Right renal pelvis (tissue), 4 donors: ENCODE measurements at regions not wholly inside any gene's neighbourhood (a gene's known extent, or its start where the extent isn't known, plus 50 kb on each side); places are given as distances from the start of the nearest gene placed in this dataset.
"Not testable (repeated sequence)": the region's sequence is repeated elsewhere in the genome, so short reads cannot be mapped to it uniquely, and the experiment has no call there.

Experiments used
- DNase-seq, 4 donors: peaks; one replicate each; pipeline ENCODE4 v3.0.0-alpha.2; 2013; ENCODE audit warnings: low read depth in 4 of 4, low spot score in 3 of 4, missing footprints in 1 of 4

- DNase-seq, result no peak
These were observed 106.7 kb downstream of the LEPR start for GRCh38 chr1:65527190-65527589.

DNA sequence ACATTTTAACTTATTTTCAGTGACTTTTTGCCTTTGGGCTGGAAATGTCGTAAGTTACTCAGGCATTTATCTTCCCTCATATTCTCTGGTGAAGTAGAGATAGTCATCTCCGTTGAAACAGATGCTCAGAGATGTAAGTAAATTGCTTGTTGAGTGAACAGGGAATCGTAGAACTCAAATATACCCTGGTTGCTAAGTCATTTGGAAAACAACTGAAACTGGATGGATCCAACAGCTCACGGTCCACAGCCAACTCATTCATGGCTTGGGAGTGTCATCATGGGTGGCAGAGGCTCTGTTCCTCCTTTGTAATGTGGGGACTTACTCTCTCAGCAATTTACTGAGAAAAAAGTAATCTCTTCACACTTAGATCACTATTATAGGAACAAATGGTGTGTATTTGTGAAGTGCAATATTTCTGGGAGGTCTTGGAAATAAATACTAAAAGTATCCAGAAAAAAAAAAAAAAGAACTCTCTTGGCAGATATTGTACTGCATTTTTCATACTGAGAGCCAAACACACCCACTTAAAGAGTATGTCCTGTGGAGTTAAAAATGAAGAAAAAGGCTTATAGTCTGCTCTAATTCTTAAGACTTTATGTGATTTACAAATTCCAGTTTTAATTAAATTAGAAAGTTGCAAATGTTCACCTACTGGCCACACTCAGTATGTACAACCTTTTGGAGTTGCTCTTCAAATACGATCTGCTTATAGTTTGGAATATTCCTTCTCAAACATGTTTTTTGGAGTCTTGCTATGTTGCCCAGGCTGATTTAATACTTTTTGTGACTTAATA, 107.4 kb downstream of the LEPR start:
- DNase-seq, result no peak

DNA sequence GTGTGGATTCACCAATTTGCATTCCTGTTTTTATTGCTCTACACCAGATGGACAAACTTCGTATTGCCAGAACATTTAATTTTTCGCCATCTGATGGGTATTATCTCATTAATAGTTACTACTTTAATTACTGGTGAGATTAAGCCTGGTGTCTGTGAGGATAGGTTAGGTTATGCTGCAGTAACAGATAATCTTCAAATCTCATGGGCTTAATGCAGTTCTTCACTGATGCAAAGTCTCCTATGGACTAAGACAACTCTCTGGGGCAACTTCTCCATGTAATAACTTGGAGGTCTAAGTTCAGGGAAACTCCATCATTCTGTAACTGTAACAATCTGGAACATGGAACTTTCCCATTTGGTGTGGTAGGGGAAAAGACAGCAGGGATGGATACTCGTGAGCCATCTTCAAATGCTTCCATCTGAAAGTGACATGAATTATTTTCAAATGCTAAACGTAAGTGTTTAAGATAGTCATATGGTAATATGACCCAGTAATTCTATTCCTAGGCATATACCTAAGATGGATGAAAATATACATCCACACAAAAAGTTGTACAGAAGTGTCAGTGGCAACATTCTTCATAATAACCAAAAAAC, 111.6 kb downstream of the LEPR start:
- DNase-seq, result no peak

DNA sequence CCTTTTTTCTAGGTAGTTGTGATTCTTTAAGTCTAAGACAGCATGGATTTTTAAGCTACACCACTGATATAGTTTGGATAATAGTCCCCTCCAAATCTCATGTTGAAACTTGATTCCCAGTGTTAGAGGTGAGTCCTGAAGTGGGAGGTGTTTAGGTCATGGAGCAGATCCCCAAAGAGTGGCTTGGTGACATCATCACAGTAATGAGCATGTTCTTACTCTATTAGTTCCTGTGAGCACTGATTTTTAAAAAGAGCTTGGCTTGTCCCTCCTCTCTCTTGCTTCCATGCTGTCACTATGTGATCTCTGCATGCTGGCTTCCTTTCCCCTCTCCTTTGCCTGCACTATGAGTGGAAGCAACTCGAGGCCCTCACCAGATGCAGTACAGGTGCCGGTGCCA, 115.5 kb downstream of the LEPR start:
- no peak for DNase-seq

GRCh38 chr1:65538086-65538485, 117.6 kb downstream of the LEPR start:
- no peak for DNase-seq

DNA sequence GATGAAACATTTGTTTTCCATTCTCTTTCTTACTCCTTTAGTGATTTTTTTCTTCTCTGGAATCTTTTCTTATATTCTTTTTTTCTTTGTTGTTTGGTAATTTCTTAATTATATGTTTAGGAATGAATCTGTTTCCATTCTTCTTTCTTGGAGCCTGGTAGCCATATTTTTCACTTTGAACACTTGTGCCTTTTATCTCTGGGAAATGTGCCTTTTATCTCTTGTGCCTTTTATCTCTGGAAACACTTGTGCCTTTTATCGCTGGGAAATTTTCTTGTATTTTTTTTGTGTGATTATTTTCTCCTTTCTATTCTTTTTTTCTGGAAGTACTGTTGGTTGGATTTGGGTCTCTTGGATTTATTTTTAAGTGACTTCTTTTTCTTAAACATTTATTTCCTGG, 118.2 kb downstream of the LEPR start:
- DNase-seq, result no peak

- DNase-seq, result no peak
These were observed 119.0 kb downstream of the LEPR start for GRCh38 chr1:65539266-65540131.

DNA sequence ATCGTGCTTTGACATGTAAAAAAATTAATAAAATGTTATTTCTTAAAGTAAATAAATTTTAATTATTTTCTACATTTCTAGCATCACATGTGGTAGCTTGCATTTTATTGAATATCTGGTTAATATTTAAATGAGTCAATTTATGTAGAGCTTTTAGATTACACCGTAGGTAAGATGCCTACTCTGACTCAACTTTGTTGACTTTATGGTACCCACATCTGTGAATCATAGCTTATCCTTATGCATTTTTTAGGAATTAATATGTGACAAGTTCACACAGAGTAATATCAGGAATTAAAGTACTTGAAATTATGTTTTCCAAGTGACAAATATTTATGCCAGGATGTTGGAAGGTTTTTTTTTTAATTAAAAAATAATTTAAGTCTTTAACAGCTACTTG, 120.7 kb downstream of the LEPR start:
- DNase-seq, result no peak

DNA sequence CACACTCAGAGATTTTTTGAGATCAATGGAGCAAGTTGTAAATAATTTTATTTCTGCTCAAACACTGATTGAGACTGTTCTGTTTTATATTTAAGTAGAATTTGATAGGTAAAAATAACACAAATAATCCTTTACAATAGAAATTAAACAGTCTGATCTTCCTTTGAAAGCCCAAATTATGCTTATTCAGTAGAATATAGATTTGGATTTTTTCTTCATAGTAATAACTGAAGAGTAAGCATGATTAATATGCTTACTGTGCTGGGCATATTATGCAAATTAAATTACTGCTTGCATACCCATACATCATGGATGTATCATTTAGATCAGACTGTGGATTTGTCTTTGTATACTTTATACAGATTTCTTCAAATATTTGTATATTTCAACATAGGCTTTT, 121.4 kb downstream of the LEPR start:
- no peak for DNase-seq

GRCh38 chr1:65542592-65542991, 122.1 kb downstream of the LEPR start:
- DNase-seq, result not testable (repeated sequence)

DNA sequence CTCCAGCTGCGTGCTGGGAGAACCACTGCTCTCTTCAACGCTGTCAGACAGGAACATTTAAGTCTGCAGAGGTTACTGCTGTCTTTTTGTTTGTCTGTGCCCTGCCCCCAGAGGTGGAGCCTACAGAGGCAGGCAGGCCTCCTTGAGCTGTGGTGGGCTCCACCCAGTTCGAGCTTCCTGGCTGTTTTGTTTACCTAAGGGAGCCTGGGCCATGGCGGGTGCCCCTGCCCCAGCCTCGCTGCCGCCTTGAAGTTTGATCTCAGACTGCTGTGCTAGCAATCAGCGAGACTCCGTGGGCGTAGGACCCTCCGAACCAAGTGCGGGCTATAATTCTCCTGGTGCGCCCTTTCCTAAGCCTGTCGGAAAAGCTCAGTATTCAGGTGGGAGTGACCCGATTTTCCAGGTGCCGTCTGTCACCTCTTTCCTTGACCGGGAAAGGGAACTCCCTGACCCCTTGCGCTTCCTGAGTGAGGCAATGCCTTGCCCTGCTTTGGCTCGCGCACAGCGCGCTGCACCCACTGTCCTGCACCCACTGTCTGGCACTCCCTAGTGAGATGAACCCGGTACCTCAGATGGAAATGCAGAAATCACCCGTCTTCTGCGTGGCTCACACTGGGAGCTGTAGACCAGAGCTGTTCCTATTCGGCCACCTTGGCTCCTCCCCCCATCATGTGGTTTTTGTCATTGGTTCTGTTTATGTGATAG, 130.0 kb downstream of the LEPR start:
- DNase-seq, result not testable (repeated sequence)

- DNase-seq, result not testable (repeated sequence)
These were observed 132.0 kb downstream of the LEPR start for GRCh38 chr1:65552484-65552883.

DNA sequence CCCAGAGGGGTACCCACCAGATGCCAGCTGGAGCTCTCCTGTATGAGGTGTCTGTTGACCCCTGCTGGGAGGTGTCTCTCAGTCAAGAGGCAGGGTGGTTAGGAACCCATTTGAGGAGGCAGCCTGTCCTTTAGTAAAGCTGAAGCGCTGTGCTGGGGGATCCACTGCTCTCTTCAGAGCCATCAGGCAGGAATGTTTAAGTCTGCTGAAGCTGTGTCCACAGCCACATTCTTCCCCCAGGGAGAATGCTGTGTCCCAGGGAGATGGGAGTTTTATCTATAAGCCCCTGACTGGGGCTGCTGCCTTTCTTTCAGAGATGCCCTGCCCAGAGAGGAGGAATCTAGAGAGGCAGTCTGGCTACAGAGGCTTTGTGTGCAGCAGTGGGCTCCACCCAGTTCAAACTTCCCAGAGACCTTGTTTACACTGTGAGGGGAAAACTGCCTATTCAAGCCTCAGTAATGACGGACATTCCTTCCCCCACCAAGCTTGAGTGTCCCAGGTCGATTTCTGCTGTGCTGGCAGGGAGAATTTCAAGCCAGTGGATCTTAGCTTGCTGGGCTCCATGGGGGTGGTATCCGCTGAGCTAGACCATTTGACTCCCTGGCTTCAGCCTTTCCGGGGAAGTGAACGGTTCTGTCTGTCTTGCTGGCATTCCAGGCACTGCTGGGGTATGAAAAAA, 133.8 kb downstream of the LEPR start:
- DNase-seq, result not testable (repeated sequence)

GRCh38 chr1:65554829-65555228, 134.4 kb downstream of the LEPR start:
- DNase-seq, result no peak

DNA sequence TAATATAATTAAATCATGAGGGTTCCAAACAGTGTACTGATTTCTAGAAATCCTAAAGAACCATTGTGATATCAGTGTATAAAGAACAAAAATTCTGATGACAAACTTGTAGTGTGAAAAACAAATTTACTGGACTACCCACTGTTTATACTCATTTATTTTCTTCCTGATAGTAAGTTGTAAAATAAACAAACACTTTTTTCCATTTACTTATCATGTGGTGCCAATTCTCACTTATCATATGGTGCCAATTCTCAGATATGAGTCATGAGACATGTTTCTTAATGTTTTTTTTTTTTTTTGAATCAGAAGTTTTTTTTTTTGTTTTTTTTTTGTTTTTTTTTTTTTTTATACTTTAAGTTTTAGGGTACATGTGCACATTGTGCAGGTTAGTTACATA, 137.7 kb downstream of the LEPR start:
- DNase-seq, result no peak

GRCh38 chr1:65564493-65564892, 144.0 kb downstream of the LEPR start:
- no peak for DNase-seq

GRCh38 chr1:65568285-65568684, 147.8 kb downstream of the LEPR start:
- no peak for DNase-seq

- no peak for DNase-seq
These were observed 152.4 kb downstream of the LEPR start for GRCh38 chr1:65572701-65573421.

DNA sequence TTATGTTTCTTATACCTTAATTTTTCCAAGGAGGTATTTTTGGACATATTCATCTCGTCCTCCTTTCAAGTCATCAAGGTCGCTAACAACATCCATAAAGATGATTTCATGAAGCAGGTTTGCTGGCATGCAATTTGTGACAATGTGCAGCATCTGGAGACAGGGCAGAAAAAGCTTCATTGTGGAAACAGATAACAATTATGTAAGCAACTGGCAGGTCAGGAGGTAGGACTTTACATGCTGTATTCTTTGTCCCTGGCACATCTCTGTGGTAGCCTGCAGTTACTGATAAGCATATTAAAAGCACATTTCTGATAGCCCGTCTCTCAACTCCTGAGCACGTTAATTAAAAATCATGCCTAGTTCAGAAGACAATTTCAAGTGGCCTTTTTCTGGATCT, 156.8 kb downstream of the LEPR start:
- DNase-seq, result no peak

- not testable (repeated sequence) for DNase-seq
These were observed 157.5 kb downstream of the LEPR start for GRCh38 chr1:65577982-65578381.
